Left colon (tissue), 2 donors: ENCODE measurements at regions not wholly inside any gene's neighbourhood (a gene's known extent, or its start where the extent isn't known, plus 50 kb on each side); places are given as distances from the start of the nearest gene placed in this dataset.
"Not testable (repeated sequence)": the region's sequence is repeated elsewhere in the genome, so short reads cannot be mapped to it uniquely, and the experiment has no call there.

ENCODE experiments used
- ATAC-seq: fragments of 200-7000 bp; cut with Tn5 transposase; one replicate; pipeline ENCODE4 v1.9.1; 2020; ENCODE audit warnings: mild to moderate bottlenecking, moderate library complexity
- DNase-seq, 2 donors: peaks; one replicate each; pipeline ENCODE4 v3.0.0-alpha.2; 2020
- intact Hi-C, 2 donors: fragments of 100-400 bp; cut with DNase I in 1 of 2; cut with micrococcal nuclease in 1 of 2; formaldehyde crosslinking; loops; one replicate each; pipeline versions ENCODE4 v1.11.2 to v1.14.0; 2022; cut with DNase I, micrococcal nuclease
- donor health status: DM: no; HTN: no; CAD: no.
- donor health status: DM: yes; HTN: yes; CAD: no.

DNA sequence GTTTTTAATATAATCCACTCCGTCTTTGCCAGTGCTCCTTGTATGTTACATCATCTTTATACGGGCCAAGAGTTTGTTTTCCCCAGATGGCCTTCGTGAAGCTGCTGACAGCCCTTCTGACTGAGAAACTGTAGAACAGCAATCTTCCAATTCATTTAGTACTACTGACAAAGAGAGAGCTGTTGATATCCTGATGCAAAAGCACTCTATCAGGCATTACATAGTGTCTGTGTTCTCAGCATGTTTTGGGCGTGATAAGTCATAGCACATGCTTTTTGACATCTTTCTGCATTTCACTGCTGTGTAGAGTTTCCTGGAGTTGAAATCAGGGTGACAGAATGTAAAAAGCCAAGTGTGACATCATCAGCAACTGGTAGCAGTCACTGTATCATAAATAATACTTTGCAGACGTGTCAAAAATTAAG, 746.3 kb upstream of the FAM241A start:
- DNase-seq = no peak
- peak; percentile 48 for ATAC-seq
- intact Hi-C loops = no loop called here

DNA sequence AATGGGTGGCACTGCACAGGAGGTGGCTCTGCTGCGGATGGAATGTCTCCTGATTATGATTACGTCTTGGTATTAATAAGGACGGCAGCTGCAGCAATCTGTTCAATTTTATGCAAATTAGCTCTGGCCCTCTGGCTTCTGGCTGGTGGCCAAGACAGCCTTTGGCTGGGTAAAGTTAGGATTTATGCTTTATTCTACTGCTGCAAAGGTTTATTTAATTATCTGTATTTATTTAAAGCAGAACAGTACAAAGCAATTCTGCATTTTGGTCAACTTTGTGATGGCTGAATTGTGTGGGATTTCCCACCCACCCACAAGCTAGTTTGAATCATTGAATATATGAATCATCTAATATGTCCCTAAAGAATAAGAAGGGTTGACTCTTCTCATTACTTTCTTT, 745.6 kb upstream of the FAM241A start:
- ATAC-seq (no peak), DNase-seq (no peak)
- intact Hi-C loops = no loop called here

DNA sequence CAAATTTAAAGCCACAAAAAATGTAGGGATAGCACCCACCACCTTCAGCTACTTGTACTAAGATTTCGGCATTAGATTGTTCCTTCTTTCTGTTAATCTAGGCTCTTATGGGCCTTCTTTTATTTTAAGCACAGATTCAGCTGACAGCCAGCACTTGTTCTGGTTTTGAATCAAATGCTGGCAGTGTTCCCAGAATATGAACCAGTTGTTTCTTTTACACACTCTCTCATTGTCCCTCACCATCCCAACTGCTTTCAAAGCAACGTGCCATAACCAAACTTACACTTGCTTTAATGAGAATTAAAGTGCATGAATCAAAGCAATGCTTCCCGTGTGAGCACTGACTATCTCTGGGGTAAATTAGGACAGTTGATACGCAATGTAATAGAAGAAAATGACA, 744.5 kb upstream of the FAM241A start:
- ATAC-seq (peak; percentile 28), DNase-seq (no peak)
- intact Hi-C loops = no loop called here

DNA sequence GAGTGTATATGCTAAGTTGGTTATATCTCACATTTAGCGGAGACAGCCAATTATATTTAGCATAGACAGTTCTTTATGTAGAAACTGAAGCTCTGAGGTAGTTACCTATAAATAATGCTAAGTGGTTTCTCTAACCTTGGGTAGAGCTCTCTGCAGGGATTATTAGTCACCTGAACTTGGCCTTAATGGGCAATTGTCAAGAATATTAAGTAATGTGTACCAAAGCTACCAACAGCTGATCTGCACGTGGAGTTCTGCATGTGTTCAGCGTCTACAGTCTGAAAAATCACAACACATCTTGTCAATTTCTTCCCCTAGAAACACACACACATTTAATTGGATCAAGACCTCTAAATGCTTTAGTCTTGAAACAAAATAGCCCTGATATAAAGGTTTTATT, 740.6 kb upstream of the FAM241A start:
- DNase-seq (no peak), ATAC-seq (no peak)
- intact Hi-C loops = no loop called here

DNA sequence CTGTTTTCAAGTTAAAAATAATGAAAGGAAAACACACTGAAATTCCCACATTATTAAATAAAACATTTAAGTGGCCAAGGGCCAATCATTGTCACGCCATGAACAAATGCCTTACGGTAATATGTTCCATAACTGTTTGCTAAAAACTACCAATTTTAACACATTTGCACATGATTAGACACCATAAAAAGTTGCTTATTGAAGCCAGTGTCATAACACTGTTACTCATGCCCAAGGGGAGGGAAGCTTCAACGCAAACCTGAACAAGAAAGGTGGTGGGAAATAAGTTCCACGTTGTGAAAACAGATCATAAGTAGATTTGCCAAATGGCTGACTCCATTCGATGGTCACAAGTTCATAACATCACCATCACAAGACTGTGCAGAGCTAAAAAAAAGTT, 739.3 kb upstream of the FAM241A start:
- intact Hi-C loops = no loop called here

DNA sequence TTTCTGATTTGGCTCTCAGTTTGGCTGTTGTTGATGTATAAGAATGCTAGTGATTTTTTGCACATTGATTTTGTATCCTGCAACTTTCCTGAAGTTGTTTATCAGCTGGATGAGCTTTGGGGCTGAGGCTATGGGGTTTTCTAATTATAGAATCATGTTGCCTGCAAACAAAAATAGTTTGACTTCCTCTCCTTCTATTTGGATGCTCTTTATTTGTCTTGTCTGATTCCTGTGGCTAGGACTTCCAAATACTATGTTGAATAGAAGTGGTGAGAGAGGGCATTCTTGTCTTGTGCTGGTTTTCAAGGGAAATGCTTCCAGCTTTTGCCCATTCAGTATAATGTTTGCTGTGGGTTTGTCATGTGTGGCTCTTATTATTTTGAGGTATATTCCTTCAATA, 734.7 kb upstream of the FAM241A start:
- ATAC-seq (no peak), DNase-seq (no peak)
- intact Hi-C loops = no loop called here

More for the DNA sequence above, 739.3 kb upstream of the FAM241A start:
- DNase-seq (no peak), ATAC-seq (no peak)

DNA sequence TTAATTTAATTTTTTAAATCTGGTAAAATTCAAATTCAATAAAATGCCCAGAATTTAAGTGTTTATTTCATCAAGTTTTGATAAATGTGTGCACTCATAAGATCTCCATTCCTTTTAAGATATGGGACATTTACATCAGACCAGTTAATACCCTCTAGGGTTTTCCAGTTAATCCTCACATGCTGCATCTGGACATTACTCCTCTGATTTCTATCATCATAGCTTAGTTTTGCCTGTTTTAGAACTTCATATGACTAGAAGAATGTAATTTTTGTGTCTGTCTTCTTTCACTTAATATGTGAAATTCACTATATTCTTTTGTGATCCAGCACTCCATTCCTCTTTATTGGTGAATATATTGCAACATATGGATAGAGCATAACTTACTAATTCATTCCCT, 727.7 kb upstream of the FAM241A start:
- intact Hi-C loops = no loop called here
- DNase-seq = no peak
- no peak for ATAC-seq

DNA sequence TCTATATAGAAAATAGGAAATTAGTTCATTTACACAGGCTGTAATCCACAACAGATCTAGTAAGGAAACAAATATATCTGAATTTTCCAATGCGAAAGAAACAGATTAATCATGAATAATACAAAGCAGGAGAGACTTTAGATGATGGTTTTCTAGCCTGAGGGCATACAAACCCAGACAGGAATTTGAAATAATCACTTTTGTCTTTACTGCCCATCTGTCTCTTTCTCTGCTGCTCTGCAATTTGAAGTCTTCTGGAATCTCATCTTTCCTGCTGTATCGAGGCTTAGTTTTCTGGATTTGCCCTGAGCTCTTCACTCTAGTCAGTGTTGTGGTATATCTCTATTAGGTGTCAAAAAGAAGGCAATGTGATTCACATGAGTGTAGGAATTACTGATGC, 711.8 kb upstream of the FAM241A start:
- intact Hi-C loops = no loop called here
- ATAC-seq = no peak
- DNase-seq = no peak

DNA sequence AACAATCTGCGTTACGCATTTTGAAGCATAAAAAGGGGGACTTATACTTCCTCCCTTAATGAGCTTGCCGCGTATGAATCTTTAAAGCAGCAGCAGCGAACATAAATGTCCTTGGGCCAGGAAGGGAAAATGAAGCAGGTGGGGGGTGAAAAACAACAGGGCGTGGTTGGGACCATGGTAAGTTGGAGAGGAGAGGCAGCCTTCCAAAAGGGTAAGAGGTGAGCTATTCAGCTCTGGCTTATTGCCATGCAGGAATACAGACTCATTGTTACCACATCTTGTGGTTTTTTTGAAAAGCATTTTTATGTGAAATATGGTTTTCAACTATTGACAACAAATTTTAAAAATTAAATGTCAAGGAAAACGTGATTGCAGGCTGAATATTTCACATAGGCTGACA, 710.7 kb upstream of the FAM241A start:
- intact Hi-C loops = no loop called here
- ATAC-seq = peak; percentile 81
- DNase-seq = peak; percentile 64 to 65

DNA sequence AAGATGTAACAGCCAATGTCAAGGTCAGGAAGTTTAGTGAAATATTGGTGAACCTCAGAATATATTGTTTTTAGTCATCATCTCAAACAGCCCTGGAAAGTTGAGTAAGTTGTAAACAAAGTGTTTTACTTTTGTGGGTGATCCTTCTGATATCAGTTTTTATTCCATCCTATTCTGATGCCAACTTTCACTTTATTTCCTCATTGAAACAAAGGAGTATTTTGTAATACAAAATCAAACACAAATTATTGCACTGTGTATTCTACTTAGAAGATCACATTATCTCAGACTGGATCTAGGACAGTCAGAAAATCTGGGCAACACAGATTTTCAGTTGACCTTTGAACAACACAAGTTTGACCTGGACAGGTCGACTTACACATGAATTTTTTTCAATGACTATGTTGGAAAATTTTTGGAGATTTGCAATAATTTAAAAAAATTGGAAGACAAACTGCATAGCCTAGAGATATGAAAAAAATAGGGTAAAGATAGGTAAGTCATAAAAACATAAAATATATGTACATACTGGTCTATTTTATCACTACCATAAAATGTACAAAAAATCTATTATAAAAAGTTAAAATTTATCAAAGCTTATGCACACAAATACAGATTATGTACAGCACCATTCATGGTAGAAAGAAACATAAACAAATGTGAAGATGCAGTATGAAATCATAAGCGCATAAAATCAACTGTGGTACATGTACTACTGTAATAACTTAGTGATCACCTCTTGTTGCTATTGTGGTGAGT, 709.1 kb upstream of the FAM241A start:
- ATAC-seq (peak; percentile 71), DNase-seq (no peak)
- intact Hi-C loops = no loop called here

DNA sequence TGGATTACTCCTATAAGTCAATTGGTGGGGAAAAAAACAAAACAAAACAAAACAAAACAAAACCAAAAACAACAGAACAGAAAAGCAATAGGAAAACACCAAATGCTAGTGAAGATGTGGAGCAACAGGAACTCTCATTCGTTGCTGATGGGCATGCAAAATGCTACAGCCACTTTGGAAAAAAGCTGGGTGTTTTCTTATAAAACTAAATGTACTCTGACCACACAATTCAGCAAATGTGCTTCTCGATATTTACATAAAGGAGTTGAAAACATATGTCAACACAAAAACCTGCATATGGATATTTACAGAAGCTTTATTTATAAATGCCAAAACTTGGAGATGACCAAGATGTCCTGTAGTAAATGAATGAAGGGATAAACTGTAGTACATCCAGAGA, 703.6 kb upstream of the FAM241A start:
- ATAC-seq (no peak), DNase-seq (no peak)
- intact Hi-C loops = no loop called here

DNA sequence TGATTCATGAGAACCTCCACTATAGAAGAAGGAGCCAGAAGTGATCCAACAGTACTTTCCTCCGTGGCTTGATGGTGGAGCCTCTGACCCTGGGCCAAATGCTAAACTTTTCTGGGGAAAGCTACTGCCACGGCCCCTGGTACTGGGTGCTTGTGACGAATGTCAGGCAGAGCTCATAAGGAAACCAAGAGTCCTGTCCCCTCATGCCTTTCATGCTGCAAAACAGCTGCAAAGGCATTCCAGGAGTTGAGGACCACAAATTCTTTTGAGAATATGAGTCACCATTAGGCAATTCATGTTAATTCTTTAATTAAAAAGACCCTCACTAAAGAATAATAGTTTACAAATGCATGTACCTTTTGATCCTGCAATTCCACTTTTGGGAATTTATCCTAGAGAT, 700.4 kb upstream of the FAM241A start:
- intact Hi-C loops, DNase-seq, ATAC-seq: not testable (repeated sequence)

DNA sequence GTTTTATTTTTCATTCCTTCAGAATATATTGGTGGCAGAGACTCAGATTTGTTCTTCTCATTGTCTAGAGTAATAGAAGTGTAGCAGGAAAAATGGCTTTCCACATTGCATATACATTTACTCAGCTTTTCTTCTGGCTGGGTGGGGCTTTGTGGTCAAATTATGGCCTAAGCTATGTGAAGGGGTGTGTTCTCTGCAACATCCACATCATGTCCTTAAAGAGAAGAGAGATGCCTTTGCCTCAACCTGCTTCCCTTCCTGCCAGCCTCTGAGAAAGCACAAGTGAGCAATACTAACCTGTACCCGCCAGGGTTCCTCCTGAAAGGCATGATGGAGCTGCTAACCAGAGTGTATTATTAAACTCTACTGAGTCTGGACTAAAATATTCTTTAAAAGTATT, 695.6 kb upstream of the FAM241A start:
- ATAC-seq (peak; percentile 80), DNase-seq (no peak)

DNA sequence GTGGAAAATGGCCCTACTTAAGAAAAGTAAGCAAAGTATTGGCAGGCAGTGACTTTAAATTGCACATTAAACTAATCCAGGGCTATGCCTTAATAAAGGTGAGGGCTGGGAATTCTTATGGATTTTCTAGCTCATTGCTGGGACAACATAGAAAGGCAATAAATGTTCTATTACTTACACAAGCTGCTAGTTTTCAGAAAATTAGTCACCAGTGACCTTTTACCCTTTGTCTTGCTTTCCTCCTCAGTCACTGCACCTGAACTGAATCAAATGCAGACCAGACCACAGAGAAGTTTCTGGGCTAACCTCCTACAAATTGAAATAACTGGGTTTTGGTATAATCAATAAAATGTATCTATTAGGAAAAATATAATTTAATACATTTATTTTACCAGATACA, 694.4 kb upstream of the FAM241A start:
- ATAC-seq (peak; percentile 68), DNase-seq (no peak)
- intact Hi-C loops = no loop called here

More for the DNA sequence above, 695.6 kb upstream of the FAM241A start:
- intact Hi-C loops = no loop called here

DNA sequence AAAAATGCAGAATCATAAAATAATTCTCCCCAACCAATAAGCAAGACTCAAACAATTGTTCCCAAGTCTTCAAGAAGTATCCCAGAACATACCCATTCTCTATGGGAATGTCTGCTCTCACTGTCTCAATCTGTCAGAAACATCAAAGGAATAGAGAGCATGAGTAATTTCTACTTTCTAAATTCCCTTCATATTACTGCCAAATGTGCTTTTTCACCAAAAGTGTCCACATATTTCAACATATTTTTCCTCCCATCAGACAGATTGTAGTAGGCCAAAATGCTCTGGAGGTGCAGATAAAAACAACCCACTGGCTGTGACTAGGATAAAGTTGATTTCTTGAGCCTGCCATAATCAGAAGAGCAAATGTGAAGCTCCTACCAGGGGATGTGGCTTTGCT, 692.0 kb upstream of the FAM241A start:
- DNase-seq (no peak), ATAC-seq (no peak)
- intact Hi-C loops = no loop called here

DNA sequence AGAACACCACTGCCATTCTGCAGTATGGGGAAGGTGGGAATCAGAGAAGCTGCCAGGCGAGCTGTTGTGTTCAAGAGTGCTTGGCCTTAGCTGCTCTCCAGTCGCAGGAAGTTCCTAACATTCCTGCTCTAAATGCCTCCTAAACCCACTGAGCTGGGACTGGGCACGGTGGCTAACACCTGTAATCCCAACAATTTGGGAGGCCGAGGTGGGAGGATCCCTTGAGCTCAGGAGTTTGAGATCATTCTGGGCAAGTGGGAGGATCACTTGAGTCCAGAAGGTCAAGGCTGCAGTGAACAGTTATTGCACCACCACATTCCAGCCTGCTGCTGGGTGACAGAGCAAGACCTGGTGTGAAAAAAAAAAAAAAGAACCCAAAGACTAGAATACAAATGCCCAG, 690.3 kb upstream of the FAM241A start:
- DNase-seq = no peak
- peak; percentile 79 for ATAC-seq
- intact Hi-C loops = no loop called here

DNA sequence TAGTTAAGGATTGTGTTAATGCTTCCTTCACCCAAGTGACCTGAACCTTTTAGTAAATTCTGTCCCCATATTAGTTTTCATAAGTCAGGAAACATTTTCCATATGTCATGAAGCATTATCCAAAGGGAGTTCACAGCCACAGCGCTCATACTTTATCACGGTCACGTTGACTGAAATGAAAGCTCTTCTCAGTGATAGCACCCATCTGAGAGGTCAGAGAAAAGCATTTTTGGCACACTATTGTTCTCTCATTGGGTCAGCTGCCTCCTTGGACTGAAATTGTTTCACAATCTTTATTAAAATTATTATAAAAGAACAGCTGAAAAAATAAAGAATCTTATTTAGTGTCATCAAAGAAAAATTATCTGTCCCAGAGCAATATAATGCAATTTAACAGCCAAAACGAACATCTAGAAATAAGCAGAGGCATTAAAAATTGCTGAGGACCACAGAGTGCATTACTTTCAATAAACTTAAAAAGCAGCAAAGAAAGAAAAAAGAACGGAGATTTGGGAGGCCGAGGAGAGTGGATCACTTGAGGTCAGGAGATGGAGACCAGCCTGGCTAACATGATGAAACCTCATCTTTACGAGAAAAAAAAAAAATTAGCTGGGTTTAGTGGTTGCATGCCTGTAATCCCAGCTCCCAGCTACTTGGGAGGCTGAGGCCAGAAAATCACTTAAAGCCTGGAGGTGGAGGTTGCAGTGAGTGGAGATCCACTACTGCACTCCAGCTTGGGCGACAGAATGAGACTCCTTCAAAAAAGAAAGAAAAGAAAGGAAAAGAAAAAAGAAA, 680.8 kb upstream of the FAM241A start:
- no peak for DNase-seq
- no peak for ATAC-seq
- intact Hi-C loops = no loop called here

DNA sequence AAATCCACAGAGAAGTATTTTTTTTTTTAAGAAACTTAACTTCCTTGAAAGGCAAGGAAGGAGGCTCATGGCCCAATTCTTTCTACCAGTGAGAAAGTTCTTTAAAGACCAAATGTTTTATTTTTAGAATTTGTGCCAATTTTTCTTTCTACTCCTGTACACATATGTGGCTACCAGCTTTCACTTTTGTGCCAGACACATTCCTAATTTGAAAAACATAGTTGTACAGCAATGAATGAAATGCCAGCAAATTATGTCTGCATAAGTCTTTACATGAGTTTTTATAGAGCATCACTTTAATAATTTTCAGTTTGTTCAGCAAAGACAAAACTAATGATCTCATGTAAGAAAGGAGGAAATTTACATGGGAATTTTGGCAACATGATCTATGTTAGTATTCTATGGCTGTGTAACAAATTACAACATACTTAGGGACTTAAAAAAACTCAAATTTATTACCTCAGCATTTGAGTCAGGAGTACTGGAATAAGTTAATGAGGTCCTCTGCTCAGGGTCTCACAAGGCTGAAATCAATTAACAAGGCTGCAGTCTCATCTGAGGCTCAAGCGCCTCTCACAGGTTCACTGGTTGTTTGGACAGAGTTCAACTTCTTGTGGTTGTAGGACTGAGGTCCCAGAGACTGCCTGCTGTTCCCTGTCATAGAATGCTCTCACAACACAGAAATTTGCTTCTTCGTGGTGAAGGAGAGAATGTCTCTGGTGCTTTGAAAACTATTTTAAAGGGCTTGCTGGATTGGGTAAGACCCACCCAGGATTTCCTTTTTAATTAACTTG, 678.2 kb upstream of the FAM241A start:
- DNase-seq = no peak
- ATAC-seq = no peak
- intact Hi-C loops = no loop called here

DNA sequence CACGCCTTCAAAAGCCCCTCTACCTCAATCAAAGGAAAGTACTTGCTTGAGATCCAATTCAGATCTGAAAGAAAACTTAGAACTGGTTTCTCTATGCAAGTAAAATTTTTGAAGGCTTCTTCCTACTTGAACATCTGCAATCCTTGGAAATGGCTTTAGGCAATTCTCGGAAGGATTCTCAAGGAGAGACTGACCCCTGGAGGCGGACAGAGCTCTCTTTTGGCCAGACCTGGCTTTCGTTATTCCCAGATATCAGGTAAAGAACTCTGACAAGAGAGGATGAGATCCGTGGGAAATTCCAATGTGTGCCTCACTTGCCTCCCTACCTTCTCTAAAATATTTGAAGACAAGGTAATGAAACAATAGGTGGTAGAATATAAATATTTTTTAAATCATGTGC, 670.3 kb upstream of the FAM241A start:
- DNase-seq = peak; percentile 30 to 63
- peak; percentile 88 for ATAC-seq
- intact Hi-C loops = loop anchor here in 1 of 2 donors (10.0 kb wide), 1 partner anchor 840 kb away; no protein-coding TSS in a partner anchor
